Liver (tissue), 7 donors: ENCODE measurements at regions not wholly inside any gene's neighbourhood (a gene's known extent, or its start where the extent isn't known, plus 50 kb on each side); places are given as distances from the start of the nearest gene placed in this dataset.

Source experiments
- DNase-seq: peaks from one replicate; pipeline ENCODE4 v3.0.0-alpha.2; 2017; ENCODE audit warnings: low spot score
- H3K27ac ChIP-seq, 2 donors: one replicate each; pipeline ENCODE4 v1.7.0; 2013; ENCODE audit warnings: inconsistent platforms in 2 of 2, low read length in 2 of 2, control low read depth in 1 of 2, low read depth in 1 of 2, mild to moderate bottlenecking in 1 of 2
- H3K27me3 ChIP-seq, 4 donors: one replicate each; pipeline versions ENCODE4 v1.6.1 to v1.7.0; 2013; ENCODE audit warnings: low read length in 3 of 4, inconsistent platforms in 1 of 4, mild to moderate bottlenecking in 1 of 4, moderate library complexity in 1 of 4; ENCODE audit not compliant: control insufficient read depth in 4 of 4, insufficient read depth in 4 of 4
- H3K36me3 ChIP-seq, 4 donors: one replicate each; pipeline versions ENCODE4 v1.6.1 to v1.7.0; 2013; ENCODE audit warnings: low read length in 3 of 4, mild to moderate bottlenecking in 3 of 4, low read depth in 1 of 4, moderate library complexity in 1 of 4; ENCODE audit not compliant: control insufficient read depth in 4 of 4, insufficient read depth in 3 of 4
- H3K4me1 ChIP-seq, 4 donors: one replicate each; pipeline versions ENCODE4 v1.6.1 to v1.7.0; 2013; ENCODE audit warnings: low read length in 3 of 4, mild to moderate bottlenecking in 3 of 4, moderate library complexity in 1 of 4; ENCODE audit not compliant: control insufficient read depth in 4 of 4, insufficient read depth in 4 of 4
- H3K4me3 ChIP-seq, 3 donors: one replicate each; pipeline versions ENCODE4 v1.6.1 to v1.7.0; 2013; ENCODE audit warnings: low read length in 3 of 3, control low read depth in 1 of 3, low read depth in 1 of 3, mild to moderate bottlenecking in 1 of 3
- H3K9ac ChIP-seq, 2 donors: one replicate each; pipeline ENCODE4 v1.7.0; 2013; ENCODE audit warnings: low read length in 2 of 2, mild to moderate bottlenecking in 2 of 2, moderate library complexity in 2 of 2, control low read depth in 1 of 2, low read depth in 1 of 2
- H3K9me3 ChIP-seq, 4 donors: one replicate each; pipeline versions ENCODE4 v1.6.1 to v1.7.0; 2013; ENCODE audit warnings: low read length in 3 of 4; ENCODE audit not compliant: control insufficient read depth in 4 of 4
- ATF3 ChIP-seq: IDR thresholded peaks from 2 replicates; pipeline ENCODE4 v1.6.1; 2016; ENCODE audit warnings: antibody characterized with exemption
- EGR1 ChIP-seq, 2 donors: IDR thresholded peaks; 2 replicates each; pipeline ENCODE4 v1.6.1; 2016 to 2018; ENCODE audit warnings: antibody characterized with exemption in 2 of 2, low read depth in 2 of 2
- FOXA1 ChIP-seq: IDR thresholded peaks from 2 replicates; pipeline ENCODE4 v1.6.1; 2016; ENCODE audit warnings: antibody characterized with exemption
- FOXA2 ChIP-seq: IDR thresholded peaks from 2 replicates; pipeline ENCODE4 v1.6.1; 2016; ENCODE audit warnings: antibody characterized with exemption
- GABPA ChIP-seq, 2 donors: IDR thresholded peaks in 1 of 2; conservative IDR thresholded peaks in 1 of 2; 2 replicates each; pipeline ENCODE4 v1.6.1; 2016; ENCODE audit warnings: antibody characterized with exemption in 2 of 2, mild to moderate bottlenecking in 1 of 2, moderate library complexity in 1 of 2
- HNF4A ChIP-seq, 2 donors: conservative IDR thresholded peaks; 2 replicates each; pipeline ENCODE4 v1.6.1; 2016; ENCODE audit warnings: antibody characterized with exemption in 2 of 2, mild to moderate bottlenecking in 2 of 2
- HNF4G ChIP-seq: IDR thresholded peaks from 2 replicates; pipeline ENCODE4 v1.6.1; 2016; ENCODE audit warnings: antibody characterized with exemption
- JUND ChIP-seq, 2 donors: IDR thresholded peaks; 2 replicates each; pipeline ENCODE4 v1.6.1; 2016; ENCODE audit warnings: antibody characterized with exemption in 2 of 2
- NR2F2 ChIP-seq: IDR thresholded peaks from 2 replicates; pipeline ENCODE4 v1.6.1; 2016; ENCODE audit warnings: antibody characterized with exemption
- RAD21 ChIP-seq, 2 donors: IDR thresholded peaks; 2 replicates each; pipeline ENCODE4 v1.6.1; 2016; ENCODE audit warnings: antibody characterized with exemption in 2 of 2, mild to moderate bottlenecking in 2 of 2
- RXRA ChIP-seq, 2 donors: IDR thresholded peaks; 2 replicates each; pipeline ENCODE4 v1.6.1; 2017 to 2018; ENCODE audit warnings: antibody characterized with exemption in 2 of 2, mild to moderate bottlenecking in 1 of 2
- SP1 ChIP-seq: IDR thresholded peaks from 2 replicates; pipeline ENCODE4 v1.6.1; 2018; ENCODE audit warnings: antibody characterized with exemption, mild to moderate bottlenecking
- TAF1 ChIP-seq: conservative IDR thresholded peaks from 2 replicates; pipeline ENCODE4 v1.6.1; 2016; ENCODE audit warnings: antibody characterized with exemption, mild to moderate bottlenecking
- YY1 ChIP-seq: IDR thresholded peaks from 2 replicates; pipeline ENCODE4 v1.6.1; 2016; ENCODE audit warnings: antibody characterized with exemption, mild to moderate bottlenecking
- ZBTB33 ChIP-seq: IDR thresholded peaks from 2 replicates; pipeline ENCODE4 v1.6.1; 2016; ENCODE audit warnings: antibody characterized with exemption
- WGBS: extraction: QIAGEN DNeasy Blood & Tissue Kit; methylation state at CpG from one replicate; pipeline ENCODE4 v1.1.7; 2013; 5-methylcytosine and 5-hydroxymethylcytosine counted together
- TF ChIP-seq, protein P1 (sequence below): IDR thresholded peaks from 2 replicates; pipeline ENCODE4 v1.6.1; 2016; ENCODE audit warnings: antibody characterized with exemption, mild to moderate bottlenecking
- TF ChIP-seq, protein P2 (sequence below): IDR thresholded peaks from 2 replicates; pipeline ENCODE4 v1.6.1; 2016; ENCODE audit warnings: antibody characterized with exemption
- donor health status: healthy.
- donor health status: healthy.
- donor health status: healthy.
- donor health status: healthy.

- WGBS = 85% methylated on average over 14 of the region's 14 CpGs
- Histone ChIP-seq H3K4me1 (no peaks in the 10 kb centered on the region), H3K9me3 (no peaks in the 10 kb centered on the region), H3K9ac (no peak overlapping the region), H3K36me3 (no peaks in the 10 kb centered on the region), H3K27ac (no peak overlapping the region), H3K27me3 (no peaks in the 10 kb centered on the region), H3K4me3 (no peak overlapping the region)
- DNase-seq = no peak
- TF ChIP-seq FOXA1 (no peak), NR2F2 (no peak), YY1 (no peak), JUND (IDR thresholded peaks at IDR 0.05) (no peak), HNF4G (no peak)
- TF ChIP-seq, protein P1, sequence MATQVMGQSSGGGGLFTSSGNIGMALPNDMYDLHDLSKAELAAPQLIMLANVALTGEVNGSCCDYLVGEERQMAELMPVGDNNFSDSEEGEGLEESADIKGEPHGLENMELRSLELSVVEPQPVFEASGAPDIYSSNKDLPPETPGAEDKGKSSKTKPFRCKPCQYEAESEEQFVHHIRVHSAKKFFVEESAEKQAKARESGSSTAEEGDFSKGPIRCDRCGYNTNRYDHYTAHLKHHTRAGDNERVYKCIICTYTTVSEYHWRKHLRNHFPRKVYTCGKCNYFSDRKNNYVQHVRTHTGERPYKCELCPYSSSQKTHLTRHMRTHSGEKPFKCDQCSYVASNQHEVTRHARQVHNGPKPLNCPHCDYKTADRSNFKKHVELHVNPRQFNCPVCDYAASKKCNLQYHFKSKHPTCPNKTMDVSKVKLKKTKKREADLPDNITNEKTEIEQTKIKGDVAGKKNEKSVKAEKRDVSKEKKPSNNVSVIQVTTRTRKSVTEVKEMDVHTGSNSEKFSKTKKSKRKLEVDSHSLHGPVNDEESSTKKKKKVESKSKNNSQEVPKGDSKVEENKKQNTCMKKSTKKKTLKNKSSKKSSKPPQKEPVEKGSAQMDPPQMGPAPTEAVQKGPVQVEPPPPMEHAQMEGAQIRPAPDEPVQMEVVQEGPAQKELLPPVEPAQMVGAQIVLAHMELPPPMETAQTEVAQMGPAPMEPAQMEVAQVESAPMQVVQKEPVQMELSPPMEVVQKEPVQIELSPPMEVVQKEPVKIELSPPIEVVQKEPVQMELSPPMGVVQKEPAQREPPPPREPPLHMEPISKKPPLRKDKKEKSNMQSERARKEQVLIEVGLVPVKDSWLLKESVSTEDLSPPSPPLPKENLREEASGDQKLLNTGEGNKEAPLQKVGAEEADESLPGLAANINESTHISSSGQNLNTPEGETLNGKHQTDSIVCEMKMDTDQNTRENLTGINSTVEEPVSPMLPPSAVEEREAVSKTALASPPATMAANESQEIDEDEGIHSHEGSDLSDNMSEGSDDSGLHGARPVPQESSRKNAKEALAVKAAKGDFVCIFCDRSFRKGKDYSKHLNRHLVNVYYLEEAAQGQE = no peak
Measured at GRCh38 chr13:22018076-22018835, 347.4 kb downstream of the FGF9 start.

GRCh38 chr13:22018836-22019210, 347.9 kb downstream of the FGF9 start:
- TF ChIP-seq HNF4A (conservative IDR thresholded peaks at IDR 0.05) (no peak), RAD21 (IDR thresholded peaks at IDR 0.05) (no peak), GABPA (IDR thresholded peaks at IDR 0.05 in 1 of 2, conservative IDR thresholded peaks at IDR 0.05 in 1 of 2) (no peak)
- no peak for DNase-seq
- Histone ChIP-seq H3K9ac (no peak overlapping the region), H3K4me1 (no peaks in the 10 kb centered on the region), H3K36me3 (no peaks in the 10 kb centered on the region), H3K27ac (no peak overlapping the region), H3K4me3 (no peak overlapping the region), H3K27me3 (no peaks in the 10 kb centered on the region), H3K9me3 (no peaks in the 10 kb centered on the region)
- WGBS = 90% methylated on average over 4 of the region's 4 CpGs

GRCh38 chr13:22024381-22024994, 353.6 kb downstream of the FGF9 start:
- H3K9me3 ChIP-seq = no peaks in the 10 kb centered on the region
- no peaks in the 10 kb centered on the region for H3K27me3 ChIP-seq
- H3K4me1 ChIP-seq = no peaks in the 10 kb centered on the region
- H3K9ac ChIP-seq = no peak overlapping the region
- no peak overlapping the region for H3K4me3 ChIP-seq
- no peak for TF ChIP-seq GABPA (IDR thresholded peaks at IDR 0.05 in 1 of 2, conservative IDR thresholded peaks at IDR 0.05 in 1 of 2)
- TF ChIP-seq SP1 = no peak
- TF ChIP-seq, protein P2, sequence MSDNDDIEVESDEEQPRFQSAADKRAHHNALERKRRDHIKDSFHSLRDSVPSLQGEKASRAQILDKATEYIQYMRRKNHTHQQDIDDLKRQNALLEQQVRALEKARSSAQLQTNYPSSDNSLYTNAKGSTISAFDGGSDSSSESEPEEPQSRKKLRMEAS = no peak
- no peak for TF ChIP-seq RAD21 (IDR thresholded peaks at IDR 0.05)
- no peak for TF ChIP-seq NR2F2
- TF ChIP-seq HNF4A (conservative IDR thresholded peaks at IDR 0.05) = no peak
- TF ChIP-seq FOXA2 = no peak
- TF ChIP-seq RXRA (IDR thresholded peaks at IDR 0.05) = no peak
- TF ChIP-seq ZBTB33 = no peak
- TF ChIP-seq FOXA1 = no peak
- no peak for TF ChIP-seq TAF1
- no peak for TF ChIP-seq ATF3
- TF ChIP-seq, protein P1 = no peak
- TF ChIP-seq YY1 = no peak
- no peak for TF ChIP-seq EGR1 (IDR thresholded peaks at IDR 0.05; ENCODE audit: low read depth in 2 of 2)
- no peaks in the 10 kb centered on the region for H3K36me3 ChIP-seq
- H3K27ac ChIP-seq = no peak overlapping the region
- DNase-seq = no peak
- WGBS = 86% methylated on average over 8 of the region's 8 CpGs
